GM21717 (cell line): ENCODE measurements at regions not wholly inside any gene's neighbourhood (a gene's known extent, or its start where the extent isn't known, plus 50 kb on each side); places are given as distances from the start of the nearest gene placed in this dataset.

Experiments
- ATAC-seq: cut with Tn5 transposase; IDR thresholded peaks from one replicate; pipeline ENCODE4 v1.9.1; 2021; ENCODE audit warnings: mild to moderate bottlenecking, moderate library complexity; ENCODE audit not compliant: unreplicated experiment

- ATAC-seq: no peak
Measured at GRCh38 chr16:79912592-79913310, 312.2 kb upstream of the MAF start.

- no peak for ATAC-seq
Measured at GRCh38 chr16:79911660-79912059, 311.1 kb upstream of the MAF start.

DNA sequence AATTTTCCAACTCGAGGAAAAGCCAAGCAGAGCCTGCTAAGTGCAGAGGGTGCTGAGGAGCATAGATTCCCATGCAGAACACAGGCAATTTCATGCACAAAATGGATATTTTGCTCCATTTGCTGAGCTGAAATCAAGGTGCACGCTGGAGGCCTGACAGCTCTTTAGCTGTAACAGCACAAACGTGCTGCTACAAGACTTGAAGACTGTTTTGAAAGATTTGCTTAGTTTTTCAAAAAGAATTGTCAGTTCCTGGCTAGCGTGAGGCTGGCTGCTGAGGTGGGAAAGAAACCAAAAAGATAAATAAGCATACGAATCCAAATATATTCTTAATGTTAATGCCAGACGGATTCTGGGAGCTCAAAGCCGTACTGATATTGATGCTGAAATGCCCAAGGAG lies 309.0 kb upstream of the MAF start:
- no peak for ATAC-seq

DNA sequence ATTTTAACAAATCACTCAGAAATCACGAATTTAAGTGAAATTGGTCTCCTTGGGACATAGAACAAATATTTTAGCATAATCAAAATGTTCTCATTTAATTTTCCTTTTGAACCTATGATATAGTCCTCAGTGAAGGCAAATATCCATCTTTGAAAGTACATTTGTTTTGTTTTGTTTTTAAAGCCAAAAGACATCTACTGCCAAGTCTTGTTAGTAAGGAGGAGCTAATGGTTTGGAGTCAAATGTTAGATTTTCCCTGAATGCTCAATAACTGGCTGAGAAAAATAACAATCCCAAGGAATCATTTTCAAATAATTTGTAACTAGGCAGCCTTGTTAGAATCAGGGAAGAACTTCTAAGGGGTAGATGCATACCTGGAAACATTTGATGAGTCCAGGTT lies 302.9 kb upstream of the MAF start:
- no peak for ATAC-seq

DNA sequence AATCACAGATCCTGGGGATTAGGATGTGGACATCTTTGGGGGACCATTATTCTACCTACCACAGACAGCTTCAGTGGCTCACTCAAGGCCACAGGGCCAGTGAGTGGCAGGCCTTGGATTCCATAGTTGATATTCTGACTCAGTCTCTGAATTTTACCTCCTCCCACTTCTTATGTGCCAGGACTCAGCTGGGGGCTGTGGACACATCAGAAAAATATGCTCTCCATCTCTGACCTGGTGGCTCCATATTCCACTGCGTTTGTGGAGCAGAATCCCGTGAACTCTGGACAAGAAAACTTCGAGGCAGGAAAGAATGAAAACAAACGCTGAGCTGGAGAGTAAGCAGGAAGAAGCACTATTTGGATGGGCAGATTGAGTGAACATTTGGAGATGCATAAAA lies 301.8 kb upstream of the MAF start:
- ATAC-seq: no peak

DNA sequence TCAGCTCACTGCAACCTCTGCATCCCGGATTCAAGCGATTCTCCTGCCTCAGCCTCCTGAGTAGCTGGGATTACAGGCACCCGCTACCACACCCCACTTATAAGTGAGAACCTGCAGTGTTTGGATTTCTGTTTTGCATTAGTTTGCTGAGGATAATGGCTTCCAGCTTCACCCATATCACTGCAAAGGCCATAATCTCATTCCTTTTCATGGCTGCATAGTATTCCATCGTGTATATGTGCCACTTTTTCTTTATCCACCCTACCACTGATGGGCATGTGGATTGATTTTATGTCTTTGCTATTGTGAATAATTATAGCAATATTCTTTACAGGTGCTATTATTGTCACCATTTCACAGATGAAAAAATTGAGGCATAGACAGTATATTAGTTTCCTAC lies 301.0 kb upstream of the MAF start:
- no peak for ATAC-seq

DNA sequence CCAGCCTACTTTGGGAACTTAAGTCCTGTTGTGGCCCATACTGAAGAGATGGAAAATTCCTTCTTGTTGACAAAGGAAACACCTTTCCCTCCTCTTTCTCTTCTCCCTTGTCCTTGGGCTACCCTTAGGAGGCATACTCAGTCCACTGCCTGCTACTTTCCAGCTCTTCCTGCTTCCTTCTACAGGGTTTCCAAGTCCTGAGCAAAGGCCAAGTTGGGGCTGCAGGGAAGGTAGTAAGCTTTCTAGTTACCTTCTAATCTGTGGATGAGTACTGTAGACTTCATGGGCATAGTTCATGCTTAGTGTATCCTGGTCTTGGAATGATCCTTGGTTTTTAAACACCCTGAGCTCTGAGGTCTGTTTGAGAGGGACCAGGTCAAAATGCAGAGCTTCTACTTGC lies 299.2 kb upstream of the MAF start:
- ATAC-seq: no peak

- no peak for ATAC-seq
Measured at GRCh38 chr16:79899316-79899715, 298.8 kb upstream of the MAF start.

- no peak for ATAC-seq
Measured at GRCh38 chr16:79898703-79899102, 298.2 kb upstream of the MAF start.

DNA sequence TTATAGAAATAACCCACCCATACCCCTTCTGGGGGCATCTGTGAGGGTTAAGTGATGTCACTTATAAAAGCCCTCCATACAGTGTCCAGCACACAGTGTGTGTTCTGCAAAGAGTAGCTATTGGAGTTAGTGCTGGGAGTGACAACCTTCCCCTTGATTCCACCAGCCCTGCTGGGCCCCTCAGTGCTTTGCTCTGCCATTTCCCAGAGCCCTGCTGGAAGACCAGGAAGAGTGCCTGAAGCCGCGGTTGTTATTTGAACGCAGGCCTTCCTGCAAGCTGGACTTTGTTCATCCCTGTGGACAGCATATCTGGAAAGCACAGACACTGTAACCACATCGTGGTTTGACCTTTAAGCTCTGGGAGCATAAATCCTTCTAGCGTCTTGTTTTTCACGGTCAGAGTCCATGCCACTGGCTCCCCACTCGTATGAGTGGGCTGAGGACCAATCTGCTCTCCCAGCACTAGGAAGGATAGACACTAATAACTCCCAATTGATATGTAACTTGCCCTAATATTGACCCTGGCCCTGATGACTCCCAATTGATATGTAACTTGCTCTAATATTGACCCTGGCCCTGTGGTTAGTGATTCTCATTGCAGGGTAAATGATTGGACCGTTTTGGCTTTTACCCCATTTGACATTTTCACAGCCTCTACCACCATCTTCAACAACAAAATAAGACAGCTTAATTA lies 297.1 kb upstream of the MAF start:
- ATAC-seq: no peak

DNA sequence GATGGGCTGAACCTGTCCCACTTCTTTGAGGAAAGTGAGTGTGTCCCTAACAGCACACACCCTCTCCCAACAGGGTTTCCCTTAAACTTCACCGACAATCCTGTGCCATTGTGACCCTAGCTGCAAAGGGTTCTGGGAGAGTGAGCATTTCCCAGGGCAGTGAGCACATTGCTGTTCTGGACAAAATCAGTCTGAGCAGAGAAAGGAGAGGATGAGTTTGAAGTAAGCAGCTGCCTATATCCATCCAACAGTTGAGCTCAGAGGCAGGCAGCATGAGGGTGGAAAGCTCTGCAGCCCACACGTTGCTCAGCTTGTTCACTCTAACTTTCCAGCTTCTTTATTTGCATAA lies 296.5 kb upstream of the MAF start:
- ATAC-seq: no peak

DNA sequence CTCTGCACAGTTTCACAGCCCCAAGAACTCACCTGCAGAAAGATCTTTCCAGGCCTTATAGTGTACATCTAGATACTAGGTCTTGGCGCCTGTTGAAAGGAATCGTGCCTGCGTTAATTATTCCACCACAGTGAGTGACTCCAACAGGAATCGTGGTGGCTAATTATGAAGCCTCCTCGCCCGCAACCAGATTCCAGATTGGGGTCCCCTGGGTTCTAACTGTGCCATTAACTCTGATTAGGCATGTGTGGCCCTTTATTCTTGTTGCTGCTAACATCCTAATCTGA lies 295.3 kb upstream of the MAF start:
- no peak for ATAC-seq

DNA sequence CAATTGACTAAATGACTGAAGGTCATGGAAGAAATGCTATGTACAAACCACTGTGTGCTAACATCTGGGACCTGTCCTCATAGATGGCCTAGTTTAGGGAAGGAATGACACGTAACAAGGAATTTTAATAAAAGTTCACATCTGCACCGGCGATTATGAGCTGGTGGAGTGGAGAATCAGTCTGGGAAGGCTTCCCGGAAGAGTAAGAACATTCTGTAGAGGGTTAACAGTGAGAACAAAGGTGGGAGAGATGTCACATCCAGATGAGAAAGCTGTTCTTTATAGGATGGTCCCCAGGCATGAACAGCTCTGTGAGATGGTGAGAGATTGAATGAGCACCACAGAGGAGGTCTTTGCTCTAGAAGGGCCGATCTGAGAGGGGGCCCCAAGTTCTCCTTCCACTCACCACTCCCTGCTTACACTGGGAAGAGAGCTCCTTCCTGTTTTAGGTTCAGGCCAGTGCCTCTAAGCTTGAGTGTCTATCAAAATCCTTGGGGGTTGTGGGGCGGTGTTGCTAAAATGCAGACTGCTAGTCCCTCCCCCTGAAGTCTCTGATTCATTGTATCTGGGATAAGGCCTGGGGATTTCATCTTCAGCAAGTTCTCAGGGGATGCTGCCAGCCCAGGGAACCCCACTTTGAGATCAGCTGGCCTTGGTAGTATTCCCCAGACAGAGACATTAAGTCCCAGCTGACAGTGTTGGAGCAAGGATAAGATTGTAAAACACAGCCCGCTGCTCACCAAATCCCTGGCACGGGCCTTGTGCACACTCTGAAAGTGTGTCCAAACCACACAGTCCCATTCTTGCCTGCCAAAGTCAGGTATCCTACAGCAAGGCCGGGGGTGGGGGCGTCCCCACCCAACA lies 294.7 kb upstream of the MAF start:
- no peak for ATAC-seq

DNA sequence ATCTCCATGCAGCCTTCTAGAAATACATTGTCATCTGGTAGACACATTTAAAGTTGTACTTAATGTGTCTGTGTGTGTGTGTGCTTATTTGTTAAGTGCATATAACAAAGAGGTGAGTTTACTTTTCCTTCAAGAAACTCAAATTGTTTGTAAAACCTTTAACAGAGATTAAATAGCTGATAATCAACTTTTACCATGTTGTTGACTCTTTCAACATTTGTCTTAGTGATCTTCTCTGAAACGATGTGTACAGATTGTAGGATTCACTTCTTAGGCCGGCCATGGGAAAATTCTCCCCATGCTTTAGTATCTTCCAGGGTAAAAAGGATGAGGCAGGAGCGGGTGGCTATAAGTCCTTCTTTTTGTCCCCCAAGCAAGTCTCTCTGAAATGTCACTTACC lies 292.9 kb upstream of the MAF start:
- no peak for ATAC-seq

DNA sequence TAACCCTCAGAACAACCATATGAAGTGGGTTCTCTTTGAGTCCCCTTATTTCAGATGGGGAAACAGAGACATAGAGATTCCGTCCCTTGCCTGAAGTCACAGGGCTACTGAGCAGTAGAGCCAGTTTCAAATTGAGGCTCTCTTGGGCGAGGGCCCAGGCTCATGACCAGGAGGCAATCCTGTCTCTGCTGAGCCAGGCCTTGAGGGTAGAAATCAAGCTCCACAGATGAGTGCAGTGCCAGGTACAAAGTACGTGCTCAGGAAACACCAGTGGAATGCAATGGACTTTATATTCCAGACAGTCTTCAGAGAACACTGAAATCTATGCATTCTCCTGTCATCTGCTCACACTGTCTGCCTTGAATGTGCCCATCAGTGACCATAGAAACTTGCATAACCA lies 291.7 kb upstream of the MAF start:
- ATAC-seq: no peak

GRCh38 chr16:79891458-79891857 lies 290.9 kb upstream of the MAF start:
- ATAC-seq: no peak

DNA sequence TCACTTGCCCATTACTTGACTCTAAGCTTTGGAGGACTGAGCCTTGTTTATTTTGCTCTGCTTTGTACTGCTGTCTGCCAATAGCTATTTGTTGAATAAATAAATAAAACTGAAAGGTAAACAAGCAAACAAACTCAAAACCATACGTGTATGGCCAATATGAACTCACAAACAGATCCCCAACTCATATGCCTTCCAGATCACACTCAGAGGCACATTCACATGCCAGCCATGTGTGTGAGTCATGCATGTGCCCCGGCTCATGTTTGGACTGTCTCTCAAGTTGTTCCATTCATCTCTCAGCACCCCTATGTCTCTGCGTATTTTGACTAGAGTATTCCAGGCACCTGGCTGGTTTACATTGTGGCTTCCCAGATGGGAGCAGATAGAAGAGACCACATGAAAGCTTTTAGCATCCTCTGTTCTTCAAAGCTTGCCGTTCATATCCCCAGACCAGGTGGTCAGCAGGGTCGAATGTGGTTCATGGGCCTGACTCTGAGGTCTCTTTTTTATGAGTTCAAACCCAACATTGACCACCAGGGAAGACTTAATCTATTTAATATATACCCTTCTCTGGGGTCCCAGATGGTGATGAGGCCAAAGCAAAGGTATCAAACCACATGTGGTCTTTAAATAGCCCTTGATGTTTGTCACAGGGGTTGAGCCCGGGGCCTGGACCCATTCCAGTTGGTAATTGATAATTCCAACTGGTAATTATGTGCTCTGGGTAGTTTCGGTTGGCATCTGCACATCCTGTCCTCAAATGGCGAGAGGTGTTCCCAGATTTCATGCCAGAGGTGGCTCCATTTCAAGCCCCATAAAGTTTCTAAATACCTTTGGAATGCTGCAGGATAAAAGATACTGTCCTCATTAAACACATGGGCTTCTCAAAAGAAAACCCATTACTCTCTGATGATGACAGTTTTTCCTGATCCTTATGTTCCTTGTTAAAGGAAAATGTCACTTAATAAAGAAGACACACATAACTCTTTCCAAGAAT lies 287.3 kb upstream of the MAF start:
- ATAC-seq: no peak

DNA sequence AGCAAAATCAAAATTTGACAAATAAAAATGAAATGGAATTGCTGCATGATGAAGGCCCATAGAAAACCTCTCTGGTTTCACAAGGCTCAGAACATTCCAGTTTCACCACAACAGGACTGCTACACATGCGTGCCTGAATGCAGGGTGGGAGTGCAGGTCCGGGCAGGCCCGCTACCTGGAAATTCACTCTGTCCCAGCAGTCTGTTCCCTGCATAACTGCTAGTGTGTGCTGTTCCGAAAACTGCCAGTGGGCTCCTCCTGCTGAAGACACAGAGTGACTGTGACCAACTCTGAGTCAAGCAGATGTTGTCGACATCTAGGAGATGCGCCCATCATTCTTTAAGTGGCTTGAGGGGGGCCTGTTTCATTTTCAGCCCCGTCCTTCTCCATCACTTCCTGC lies 284.8 kb upstream of the MAF start:
- no peak for ATAC-seq

GRCh38 chr16:79883494-79883893 lies 283.0 kb upstream of the MAF start:
- no peak for ATAC-seq

DNA sequence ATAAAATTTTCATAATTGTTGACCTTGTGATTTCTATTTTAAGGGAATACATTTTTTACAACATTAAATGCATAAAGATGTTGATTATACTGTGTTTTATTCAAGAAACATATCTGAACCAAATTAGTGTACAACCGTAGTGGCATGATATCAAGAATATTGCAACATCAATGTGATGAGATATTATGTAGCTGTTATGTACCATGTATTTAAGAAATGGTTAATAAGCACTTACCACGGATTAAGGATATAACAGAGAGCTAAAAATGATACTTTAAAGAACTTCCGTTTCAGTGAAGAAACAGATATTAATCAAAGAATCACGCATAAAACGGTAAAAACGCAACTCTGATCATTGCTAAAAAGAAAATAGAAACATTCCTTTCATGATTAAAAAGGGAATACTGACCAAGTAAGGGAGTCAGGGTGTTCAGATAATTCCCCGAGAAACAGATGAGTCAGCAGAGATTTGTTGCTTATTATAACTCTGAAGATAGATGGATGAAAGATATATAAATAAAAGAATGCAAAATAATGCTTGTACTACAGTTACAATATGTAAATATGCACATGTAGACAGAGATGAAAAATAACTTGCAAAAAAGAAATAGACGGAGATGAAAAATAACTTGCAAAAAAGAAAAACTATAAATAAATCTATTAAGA lies 281.9 kb upstream of the MAF start:
- no peak for ATAC-seq
